SK-N-SH (cell line): ENCODE measurements at regions not wholly inside any gene's neighbourhood (a gene's known extent, or its start where the extent isn't known, plus 50 kb on each side); places are given as distances from the start of the nearest gene placed in this dataset.

ENCODE experiments used
- CTCF ChIA-PET: fragments of 300-600, 350-600 bp; formaldehyde crosslinking; extraction: SDS; loops from one replicate; lab custom pipeline; 2021; lab: Yijun Ruan, JAX
- POLR2A ChIA-PET: fragments of 350-600 bp; sonication (Branson Sonifier 250); formaldehyde crosslinking; extraction: SDS; loops from one replicate; lab custom pipeline; 2020; ENCODE audit warnings: antibody characterized with exemption, inconsistent platforms; lab: Yijun Ruan, JAX
- DNase-seq: peaks from one replicate; pipeline ENCODE4 v3.0.0; 2012
- H2AFZ ChIP-seq: fragments of 200-600 bp; sonication (generic); 2 replicates; pipeline ENCODE4 v1.8.1; 2016; ENCODE audit warnings: antibody characterized with exemption, mild to moderate bottlenecking, low read depth
- H3F3A ChIP-seq: fragments of 200-600 bp; sonication (generic); replicated peaks from 2 replicates; pipeline ENCODE3; 2016; ENCODE audit warnings: antibody characterized with exemption, mild to moderate bottlenecking; ENCODE audit not compliant: insufficient read depth
- H3K27ac ChIP-seq, 2 experiments: fragments of 200-500 bp in 1 of 2; fragments of 200-600 bp in 1 of 2; sonication (Bioruptor generic) in 1 of 2; sonication (generic), shearing (Covaris generic) in 1 of 2; 2 replicates each; pipeline versions ENCODE4 v1.5.1 to v1.6.1; 2014 to 2016; ENCODE audit warnings: low read depth in 2 of 2, inconsistent platforms in 1 of 2, low read length in 1 of 2, mild to moderate bottlenecking in 1 of 2, mixed read lengths in 1 of 2
- H3K27me3 ChIP-seq: fragments of 200-600 bp; sonication (generic), shearing (Covaris generic); 2 replicates; pipeline ENCODE4 v1.6.1; 2016; ENCODE audit warnings: mixed run types; ENCODE audit not compliant: insufficient read depth
- H3K36me3 ChIP-seq, 2 experiments: fragments of 200-500 bp in 1 of 2; fragments of 200-600 bp in 1 of 2; sonication (Bioruptor generic) in 1 of 2; sonication (generic) in 1 of 2; replicated peaks in 1 of 2; 2 replicates each; pipeline versions ENCODE3 to v1.5.1; 2014 to 2016; ENCODE audit warnings: low read length in 1 of 2, mild to moderate bottlenecking in 1 of 2; ENCODE audit not compliant: insufficient read depth in 2 of 2, control insufficient read depth in 1 of 2
- H3K4me1 ChIP-seq, 2 experiments: fragments of 200-500 bp in 1 of 2; fragments of 200-600 bp in 1 of 2; sonication (Bioruptor generic) in 1 of 2; sonication (generic), shearing (Covaris generic) in 1 of 2; 2 replicates each; pipeline versions ENCODE4 v1.5.1 to v1.6.1; 2014 to 2016; ENCODE audit warnings: low read depth in 1 of 2, low read length in 1 of 2, mixed run types in 1 of 2; ENCODE audit not compliant: insufficient read depth in 2 of 2, control insufficient read depth in 1 of 2
- H3K4me2 ChIP-seq: fragments of 200-600 bp; sonication (generic), shearing (Covaris generic); 2 replicates; pipeline ENCODE4 v1.6.1; 2017; ENCODE audit warnings: mixed run types
- H3K4me3 ChIP-seq, 2 experiments: fragments of 200-500 bp in 1 of 2; fragments of 200-600 bp in 1 of 2; sonication (Bioruptor generic) in 1 of 2; sonication (generic), shearing (Covaris generic) in 1 of 2; 2 replicates each; pipeline versions ENCODE4 v1.5.1 to v1.8.1; 2014 to 2016; ENCODE audit warnings: low read depth in 2 of 2, inconsistent platforms in 1 of 2, low read length in 1 of 2, mild to moderate bottlenecking in 1 of 2, mixed read lengths in 1 of 2, moderate library complexity in 1 of 2
- H3K79me2 ChIP-seq: fragments of 200-600 bp; sonication (generic); 2 replicates; pipeline ENCODE4 v1.8.1; 2017; ENCODE audit warnings: mild to moderate bottlenecking; ENCODE audit not compliant: insufficient read depth
- H3K9ac ChIP-seq: fragments of 200-600 bp; sonication (generic); 2 replicates; pipeline ENCODE4 v1.6.1; 2017; ENCODE audit warnings: mixed run types
- H3K9me2 ChIP-seq: fragments of 200-600 bp; sonication (generic); 2 replicates; pipeline ENCODE4 v1.6.1; 2017; ENCODE audit warnings: mixed run types
- H3K9me3 ChIP-seq: fragments of 200-600 bp; sonication (generic); 2 replicates; pipeline ENCODE4 v1.6.1; 2017; ENCODE audit warnings: mixed run types, mild to moderate bottlenecking, moderate library complexity
- H4K20me1 ChIP-seq: fragments of 200-600 bp; sonication (generic); 2 replicates; pipeline ENCODE4 v1.6.1; 2017; ENCODE audit warnings: mild to moderate bottlenecking, mixed run types; ENCODE audit not compliant: insufficient read depth
- CTCF ChIP-seq: fragments of 200-600 bp; sonication (generic); IDR thresholded peaks from 2 replicates; pipeline ENCODE4 v1.6.1; 2017; ENCODE audit warnings: antibody characterized with exemption, mild to moderate bottlenecking, moderate library complexity
- FOXJ3 ChIP-seq: sonication (generic); formaldehyde crosslinking; IDR thresholded peaks from 2 replicates; pipeline ENCODE4 v1.5.1; 2020; ENCODE audit warnings: mild to moderate bottlenecking, missing genetic modification reagents
- FOXM1 ChIP-seq: IDR thresholded peaks from 2 replicates; pipeline ENCODE4 v1.4.0; 2012; ENCODE audit warnings: low read depth, mild to moderate bottlenecking
- MAX ChIP-seq: IDR thresholded peaks from 2 replicates; pipeline ENCODE4 v1.4.0; 2012; ENCODE audit warnings: low read depth
- PBX3 ChIP-seq: IDR thresholded peaks from 2 replicates; pipeline ENCODE4; 2012
- POLR2AphosphoS5 ChIP-seq: IDR thresholded peaks from 2 replicates; pipeline ENCODE4 v1.6.1; 2012; ENCODE audit warnings: low read depth, low read length
- RCOR1 ChIP-seq: fragments of 150-350 bp; IDR thresholded peaks from 2 replicates; pipeline ENCODE4 v1.6.1; 2017; ENCODE audit warnings: antibody characterized with exemption, low read length
- REST ChIP-seq: IDR thresholded peaks from 2 replicates; pipeline ENCODE4 v1.6.1; 2012; ENCODE audit warnings: mild to moderate bottlenecking, low read depth, low read length, moderate library complexity
- RXRA ChIP-seq: IDR thresholded peaks from 2 replicates; pipeline ENCODE4 v1.4.0; 2012; ENCODE audit warnings: low read depth, mild to moderate bottlenecking, borderline replicate concordance
- ZBTB33 ChIP-seq: IDR thresholded peaks from 2 replicates; pipeline ENCODE4 v1.4.0; 2012; ENCODE audit warnings: low read depth, borderline replicate concordance
- WGBS: methylation state at CpG from one replicate; pipeline ENCODE4 v1.1.6; 2017; ENCODE audit warnings: low lambda C conversion rate; 5-methylcytosine and 5-hydroxymethylcytosine counted together

GRCh38 chr20:46804126-46804525 lies 90.5 kb upstream of the EYA2 start (continued):
- TF ChIP-seq REST: no peak

GRCh38 chr20:46805836-46806235 lies 88.8 kb upstream of the EYA2 start:
- no peak overlapping the region for H3K4me3 ChIP-seq
- no peaks in the 10 kb centered on the region for H3F3A ChIP-seq

More at GRCh38 chr20:46805836-46806235, 88.8 kb upstream of the EYA2 start:
- Histone ChIP-seq H3K27ac (no peak overlapping the region), H3K9me3 (no peaks in the 10 kb centered on the region), H4K20me1 (no peaks in the 10 kb centered on the region), H3K4me1 (no peaks in the 10 kb centered on the region; a peak in 1 of 4 replicates), H3K4me2 (no peak overlapping the region), H3K27me3 (no peaks in the 10 kb centered on the region; the same call in 1 of the 2 replicates), H3K9me2 (no peaks in the 10 kb centered on the region), H3K79me2 (no peaks in the 10 kb centered on the region), H2AFZ (no peak overlapping the region), H3K9ac (no peak overlapping the region), H3K36me3 (no peaks in the 10 kb centered on the region)
- ChIA-PET CTCF (no interaction called here), POLR2A (no interaction called here)
- WGBS: 83% methylated on average over 9 of the region's 9 CpGs
- no peak for DNase-seq
- TF ChIP-seq REST (no peak), RCOR1 (no peak), FOXJ3 (CRISPR knock-in tag) (no peak), ZBTB33 (no peak), MAX (no peak), RXRA (no peak), POLR2AphosphoS5 (no peak), CTCF (no peak), FOXM1 (no peak), PBX3 (no peak)
